Neuronal stem cell (in vitro differentiated cells): ENCODE measurements at regions not wholly inside any gene's neighbourhood (a gene's known extent, or its start where the extent isn't known, plus 50 kb on each side); places are given as distances from the start of the nearest gene placed in this dataset.

Source experiments
- DNase-seq: peaks from one replicate; pipeline ENCODE4 v3.0.0-alpha.2; 2013; ENCODE audit warnings: low spot score
- H2AFZ ChIP-seq: one replicate; pipeline ENCODE4 v1.6.1; 2013; ENCODE audit warnings: mild to moderate bottlenecking, low read length, inconsistent platforms
- H2AK5ac ChIP-seq: 2 replicates; pipeline ENCODE4 v1.6.1; 2013; ENCODE audit warnings: low read depth, mild to moderate bottlenecking, inconsistent platforms, low read length, moderate library complexity, mixed read lengths
- H2BK120ac ChIP-seq: 2 replicates; pipeline ENCODE4 v1.6.1; 2013; ENCODE audit warnings: low read depth, mild to moderate bottlenecking, inconsistent platforms, low read length, moderate library complexity, mixed read lengths
- H2BK12ac ChIP-seq: one replicate; pipeline ENCODE4 v1.6.1; 2013; ENCODE audit warnings: low read length, inconsistent platforms
- H2BK15ac ChIP-seq: 2 replicates; pipeline ENCODE4 v1.6.1; 2013; ENCODE audit warnings: mild to moderate bottlenecking, low read length, inconsistent platforms, mixed read lengths
- H2BK5ac ChIP-seq: one replicate; pipeline ENCODE4 v1.6.1; 2013; ENCODE audit warnings: inconsistent platforms, mild to moderate bottlenecking, low read length, moderate library complexity
- H3K14ac ChIP-seq: one replicate; pipeline ENCODE4 v1.6.1; 2013; ENCODE audit warnings: low read length, inconsistent platforms
- H3K18ac ChIP-seq: 2 replicates; pipeline ENCODE4 v1.6.1; 2013; ENCODE audit warnings: low read length, inconsistent platforms
- H3K23ac ChIP-seq: 2 replicates; pipeline ENCODE4 v1.6.1; 2013; ENCODE audit warnings: low read depth, mild to moderate bottlenecking, mixed read lengths, low read length, inconsistent platforms; ENCODE audit not compliant: poor library complexity
- H3K27ac ChIP-seq: replicated peaks from 3 replicates; pipeline ENCODE4 v1.5.1; 2013; ENCODE audit warnings: low read length, inconsistent platforms
- H3K27me3 ChIP-seq, 3 experiments: 2 replicates each; pipeline ENCODE4 v1.6.1; 2013; ENCODE audit warnings: low read length in 3 of 3, mild to moderate bottlenecking in 2 of 3, inconsistent platforms in 1 of 3, low read depth in 1 of 3, mixed read lengths in 1 of 3, moderate library complexity in 1 of 3; ENCODE audit not compliant: control insufficient read depth in 3 of 3, insufficient read depth in 3 of 3
- H3K36me3 ChIP-seq, 2 donors: replicated peaks in 1 of 2; 2 replicates each; pipeline ENCODE4 v1.6.1; 2013; ENCODE audit warnings: low read length in 2 of 2; ENCODE audit not compliant: control insufficient read depth in 2 of 2, insufficient read depth in 2 of 2
- H3K4ac ChIP-seq: 2 replicates; pipeline ENCODE4 v1.6.1; 2013; ENCODE audit warnings: inconsistent platforms, mild to moderate bottlenecking, low read length, moderate library complexity
- H3K4me1 ChIP-seq, 2 donors: 1 replicate in 1 of 2; 2 replicates in 1 of 2; pipeline ENCODE4 v1.6.1; 2013; ENCODE audit warnings: low read length in 2 of 2, low read depth in 1 of 2; ENCODE audit not compliant: control insufficient read depth in 2 of 2, insufficient read depth in 1 of 2
- H3K4me2 ChIP-seq: one replicate; pipeline ENCODE4 v1.6.1; 2013; ENCODE audit warnings: mild to moderate bottlenecking, low read length, inconsistent platforms; ENCODE audit not compliant: insufficient read depth, poor library complexity, severe bottlenecking
- H3K4me3 ChIP-seq, 2 donors: 2 replicates each; pipeline ENCODE4 v1.5.1; 2013; ENCODE audit warnings: low read length in 2 of 2, mild to moderate bottlenecking in 2 of 2, inconsistent platforms in 1 of 2, moderate library complexity in 1 of 2
- H3K79me1 ChIP-seq: one replicate; pipeline ENCODE4 v1.6.1; 2013; ENCODE audit warnings: low read depth, mild to moderate bottlenecking, inconsistent platforms, low read length, moderate library complexity
- H3K9ac ChIP-seq: one replicate; pipeline ENCODE4 v1.6.1; 2013; ENCODE audit warnings: mild to moderate bottlenecking, low read depth, low read length, inconsistent platforms; ENCODE audit not compliant: poor library complexity
- H3K9me3 ChIP-seq, 2 donors: replicated peaks in 1 of 2; 2 replicates each; pipeline versions ENCODE3 to v1.6.1; 2013; ENCODE audit warnings: low read length in 2 of 2, mild to moderate bottlenecking in 2 of 2, inconsistent platforms in 1 of 2, low read depth in 1 of 2, mixed read lengths in 1 of 2, moderate library complexity in 1 of 2; ENCODE audit not compliant: control insufficient read depth in 2 of 2, insufficient read depth in 1 of 2
- H4K8ac ChIP-seq: one replicate; pipeline ENCODE4 v1.6.1; 2013; ENCODE audit warnings: low read depth, mild to moderate bottlenecking, inconsistent platforms, low read length, moderate library complexity
- H4K91ac ChIP-seq: one replicate; pipeline ENCODE4 v1.6.1; 2013; ENCODE audit warnings: low read length, low read depth, mild to moderate bottlenecking, inconsistent platforms; ENCODE audit not compliant: poor library complexity
- WGBS, 2 donors: extraction: QIAGEN DNeasy Blood & Tissue Kit; methylation state at CpG; one replicate each; pipeline ENCODE4 v1.1.7; 2013; ENCODE audit warnings: missing lambda C conversion rate in 2 of 2, mixed read lengths in 1 of 2; ENCODE audit not compliant: insufficient read length in 2 of 2, insufficient replicate concordance in 1 of 2; ENCODE audit errors: extremely low coverage in 2 of 2; 5-methylcytosine and 5-hydroxymethylcytosine counted together

- Histone ChIP-seq H2BK12ac (no peak overlapping the region), H3K4me1 (peaks cover 0 to 9% of the 10 kb centered on the region in 2 donors), H3K14ac (no peak overlapping the region), H2BK5ac (no peak overlapping the region), H3K27ac (no peak overlapping the region), H2AK5ac (no peak overlapping the region), H4K91ac (no peak overlapping the region), H3K4ac (no peak overlapping the region), H2AFZ (no peak overlapping the region), H3K9me3 (peaks cover 0 to 6% of the 10 kb centered on the region in 2 donors), H3K79me1 (no peaks in the 10 kb centered on the region), H2BK120ac (no peak overlapping the region), H3K18ac (no peak overlapping the region), H3K9ac (no peak overlapping the region), H3K4me2 (no peak overlapping the region), H3K27me3 (no peaks in the 10 kb centered on the region), H2BK15ac (no peak overlapping the region), H3K4me3 (no peak overlapping the region), H3K36me3 (no peaks in the 10 kb centered on the region), H4K8ac (no peak overlapping the region), H3K23ac (no peak overlapping the region)
- WGBS, 2 donors = no CpG with 5 or more reads among the region's 7 CpGs
- DNase-seq = no peak
Observed at GRCh38 chr1:38332649-38333310, 286.2 kb upstream of the POU3F1 start.

- no peak for DNase-seq
- no peak overlapping the region for H3K4me3 ChIP-seq
- no CpG with 5 or more reads among the region's 2 CpGs for WGBS, 2 donors
Observed at GRCh38 chr1:38331496-38332210, 285.1 kb upstream of the POU3F1 start.

DNA sequence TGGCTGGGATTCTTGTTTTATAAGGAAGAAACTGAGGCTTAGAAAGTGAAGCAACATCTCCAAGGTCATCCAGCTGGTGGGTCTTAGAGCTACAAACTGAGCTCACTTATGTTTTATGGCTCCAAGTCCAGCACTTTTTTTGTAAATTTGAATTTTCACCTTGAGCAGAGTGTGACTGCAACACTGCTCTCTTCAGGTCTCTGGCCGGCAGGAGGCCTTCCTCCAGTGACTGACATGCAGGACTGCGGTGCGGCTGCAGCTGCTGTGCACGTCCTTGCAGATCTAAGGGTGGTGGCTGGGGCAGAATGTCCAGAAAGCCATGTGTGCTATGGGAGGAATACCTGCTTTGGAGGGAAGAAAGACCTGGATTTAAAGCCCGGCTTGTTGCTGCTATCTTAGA lies 284.2 kb upstream of the POU3F1 start:
- no CpG with 5 or more reads among the region's 5 CpGs for WGBS, 2 donors

More at GRCh38 chr1:38331496-38332210, 285.1 kb upstream of the POU3F1 start:
- H4K91ac ChIP-seq = no peak overlapping the region
- H3K4me1 ChIP-seq = peaks cover 0 to 12% of the 10 kb centered on the region in 2 donors
- H3K18ac ChIP-seq = no peak overlapping the region
- H3K79me1 ChIP-seq = no peaks in the 10 kb centered on the region
- no peak overlapping the region for H3K4ac ChIP-seq
- H3K14ac ChIP-seq = no peak overlapping the region
- H2BK120ac ChIP-seq = no peak overlapping the region
- H2AK5ac ChIP-seq = no peak overlapping the region
- H3K9me3 ChIP-seq = peaks cover 0 to 6% of the 10 kb centered on the region in 2 donors
- H3K9ac ChIP-seq = no peak overlapping the region
- H3K27ac ChIP-seq = no peak overlapping the region
- no peaks in the 10 kb centered on the region for H3K27me3 ChIP-seq
- H2BK12ac ChIP-seq = no peak overlapping the region
- no peak overlapping the region for H4K8ac ChIP-seq
- H2AFZ ChIP-seq = no peak overlapping the region
- H3K23ac ChIP-seq = peak overlapping the region; percentile 46
- H3K4me2 ChIP-seq = no peak overlapping the region
- no peak overlapping the region for H2BK15ac ChIP-seq
- peak overlapping the region; percentile 15 for H2BK5ac ChIP-seq
- H3K36me3 ChIP-seq = no peaks in the 10 kb centered on the region

GRCh38 chr1:38329644-38330043 lies 283.1 kb upstream of the POU3F1 start:
- H3K4me3 ChIP-seq = no peak overlapping the region
- H3K4me2 ChIP-seq = no peak overlapping the region
- H4K91ac ChIP-seq = no peak overlapping the region
- H3K18ac ChIP-seq = peak overlapping the region; percentile 6
- no peak overlapping the region for H2BK5ac ChIP-seq
- no peak overlapping the region for H4K8ac ChIP-seq
- H3K9me3 ChIP-seq = peaks cover 3 to 6% of the 10 kb centered on the region in 2 donors
- H3K23ac ChIP-seq = no peak overlapping the region
- no peak for DNase-seq
- H3K27me3 ChIP-seq = no peaks in the 10 kb centered on the region
- no peaks in the 10 kb centered on the region for H3K36me3 ChIP-seq
- H2AFZ ChIP-seq = no peak overlapping the region
- H2BK15ac ChIP-seq = no peak overlapping the region
- H2BK120ac ChIP-seq = no peak overlapping the region
- no peak overlapping the region for H3K14ac ChIP-seq
- peaks cover 0 to 10% of the 10 kb centered on the region in 2 donors for H3K4me1 ChIP-seq
- H2AK5ac ChIP-seq = no peak overlapping the region
- H3K27ac ChIP-seq = no peak overlapping the region
- WGBS, 2 donors = no CpG with 5 or more reads among the region's 2 CpGs
- H3K9ac ChIP-seq = no peak overlapping the region
- H3K4ac ChIP-seq = no peak overlapping the region
- no peak overlapping the region for H2BK12ac ChIP-seq
- H3K79me1 ChIP-seq = no peaks in the 10 kb centered on the region

More for the DNA sequence above, 284.2 kb upstream of the POU3F1 start:
- Histone ChIP-seq H2AK5ac (no peak overlapping the region), H2AFZ (no peak overlapping the region), H3K4me3 (no peak overlapping the region), H2BK120ac (no peak overlapping the region), H3K14ac (no peak overlapping the region), H3K23ac (no peak overlapping the region), H2BK15ac (no peak overlapping the region), H3K9ac (no peak overlapping the region), H3K9me3 (peaks cover 0 to 6% of the 10 kb centered on the region in 2 donors), H3K4ac (no peak overlapping the region), H4K91ac (no peak overlapping the region), H3K36me3 (no peaks in the 10 kb centered on the region), H3K27me3 (no peaks in the 10 kb centered on the region), H3K79me1 (no peaks in the 10 kb centered on the region), H3K18ac (no peak overlapping the region), H3K4me1 (peaks cover 0 to 12% of the 10 kb centered on the region in 2 donors), H3K27ac (no peak overlapping the region), H4K8ac (no peak overlapping the region), H2BK5ac (no peak overlapping the region), H2BK12ac (no peak overlapping the region), H3K4me2 (no peak overlapping the region)
- DNase-seq = no peak
